Epithelial cell of proximal tubule (primary cell): ENCODE measurements at regions not wholly inside any gene's neighbourhood (a gene's known extent, or its start where the extent isn't known, plus 50 kb on each side); places are given as distances from the start of the nearest gene placed in this dataset.

Experiments used
- DNase-seq: peaks from one replicate; pipeline ENCODE4 v3.0.0-alpha.2; 2011; ENCODE audit warnings: low read depth
- H3K4me3 ChIP-seq: 2 replicates; pipeline ENCODE4 v1.5.1; 2011; ENCODE audit warnings: low read depth, mild to moderate bottlenecking, low read length
- CTCF ChIP-seq: conservative IDR thresholded peaks from 2 replicates; pipeline ENCODE4 v1.5.1; 2012; ENCODE audit warnings: low read depth, mild to moderate bottlenecking, low read length

DNA sequence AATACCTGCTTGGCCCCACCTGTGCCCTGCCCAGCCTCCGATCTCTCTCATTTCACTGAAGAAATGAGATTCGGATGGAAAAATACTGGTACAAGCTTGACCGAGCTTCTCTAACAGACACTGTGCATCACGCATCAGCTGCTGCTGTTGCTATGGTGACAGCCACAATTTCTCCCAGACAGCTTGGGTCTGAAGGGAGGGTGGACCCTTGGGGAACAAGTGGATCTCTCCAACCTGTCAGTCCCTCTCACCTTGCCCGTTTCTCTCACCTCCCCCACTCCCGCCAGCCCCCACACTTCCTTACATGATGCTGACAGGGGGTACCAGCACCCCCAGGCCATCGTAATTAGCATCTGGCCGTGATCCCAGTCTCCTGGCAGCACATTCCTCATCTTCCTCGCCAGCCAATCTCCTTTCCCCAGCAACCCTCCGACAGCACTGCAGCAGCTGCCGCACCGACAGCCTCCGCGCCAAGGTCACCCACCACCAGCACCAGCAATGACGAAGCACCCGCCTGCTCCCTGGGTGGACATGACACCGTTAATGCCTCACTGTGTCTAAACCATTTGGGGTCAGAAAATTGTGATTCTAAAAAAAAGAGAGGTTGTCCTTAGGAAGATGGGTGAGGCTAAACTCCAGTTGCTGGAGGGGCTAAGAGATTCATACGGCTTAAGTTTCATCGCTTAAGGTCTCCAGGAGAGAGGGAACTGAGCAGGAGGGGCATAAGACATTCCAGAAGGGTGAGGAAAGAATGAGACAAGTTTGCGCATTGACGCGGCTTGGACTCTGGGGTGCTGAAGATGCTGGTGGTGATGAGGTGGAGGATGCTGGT, 58.6 kb upstream of the TNRC6A start:
- peak overlapping the region; percentile 3 for H3K4me3 ChIP-seq
- peak; percentile 79 for DNase-seq
- TF ChIP-seq CTCF = no peak

- H3K4me3 ChIP-seq = no peak overlapping the region
- no peak for TF ChIP-seq CTCF
- DNase-seq = no peak
Observed at GRCh38 chr16:24671455-24671954, 57.9 kb upstream of the TNRC6A start.

DNA sequence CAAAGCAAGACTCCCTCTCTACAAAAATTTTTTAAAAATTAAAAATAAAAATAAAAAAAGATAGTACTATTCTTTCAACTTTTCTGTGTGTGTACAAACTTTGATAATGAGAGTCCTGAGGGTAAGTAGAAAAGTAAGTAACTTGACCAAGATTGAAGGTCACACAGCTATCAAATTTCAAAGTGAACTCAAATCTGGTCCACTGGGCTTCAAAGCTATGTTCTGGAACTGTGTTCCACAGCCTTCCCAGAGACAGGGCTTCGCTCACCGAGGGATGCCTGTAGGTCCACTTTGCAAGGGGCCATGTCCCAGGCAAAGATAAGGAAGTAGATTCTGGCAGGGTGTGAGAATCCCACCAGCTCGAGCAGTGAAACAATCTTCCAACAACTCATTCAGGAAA, 56.3 kb upstream of the TNRC6A start:
- DNase-seq = no peak
- no peak for TF ChIP-seq CTCF
- H3K4me3 ChIP-seq = no peak overlapping the region

- no peak overlapping the region for H3K4me3 ChIP-seq
- no peak for DNase-seq
- TF ChIP-seq CTCF = no peak
Observed at GRCh38 chr16:24674877-24675276, 54.6 kb upstream of the TNRC6A start.

DNA sequence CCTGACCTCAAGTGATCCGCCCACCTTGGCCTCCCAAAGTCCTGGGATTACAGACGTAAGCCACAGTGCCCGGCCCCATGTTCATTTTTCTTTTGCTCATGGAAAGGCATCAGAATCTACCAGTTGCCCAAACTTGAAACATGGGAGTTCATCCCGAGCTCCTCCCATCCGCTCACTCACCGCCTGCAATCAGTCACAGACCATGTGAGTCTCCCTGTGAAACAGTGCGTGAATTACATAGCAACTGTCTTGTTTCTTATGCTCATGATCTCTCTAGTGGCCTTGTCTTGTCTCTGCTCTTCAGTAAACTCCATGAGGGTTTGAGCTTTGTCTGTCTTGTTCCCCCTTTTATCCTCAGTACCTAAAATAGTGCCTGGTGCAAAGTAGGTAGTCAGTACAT, 52.1 kb upstream of the TNRC6A start:
- TF ChIP-seq CTCF = no peak
- H3K4me3 ChIP-seq = no peak overlapping the region
- DNase-seq = peak; percentile 13
